GM18507 (cell line): ENCODE measurements at regions not wholly inside any gene's neighbourhood (a gene's known extent, or its start where the extent isn't known, plus 50 kb on each side); places are given as distances from the start of the nearest gene placed in this dataset.

Experiments used
- DNase-seq: peaks from one replicate; pipeline ENCODE4 v3.0.0; 2011; ENCODE audit warnings: low read depth; ENCODE audit not compliant: insufficient read length; ENCODE audit errors: extremely low spot score
- FAIRE-seq: peaks from 2 replicates; lab custom pipeline; 2011; peaks lifted over from hg19 to GRCh38; lab: Jason Lieb, UNC

DNA sequence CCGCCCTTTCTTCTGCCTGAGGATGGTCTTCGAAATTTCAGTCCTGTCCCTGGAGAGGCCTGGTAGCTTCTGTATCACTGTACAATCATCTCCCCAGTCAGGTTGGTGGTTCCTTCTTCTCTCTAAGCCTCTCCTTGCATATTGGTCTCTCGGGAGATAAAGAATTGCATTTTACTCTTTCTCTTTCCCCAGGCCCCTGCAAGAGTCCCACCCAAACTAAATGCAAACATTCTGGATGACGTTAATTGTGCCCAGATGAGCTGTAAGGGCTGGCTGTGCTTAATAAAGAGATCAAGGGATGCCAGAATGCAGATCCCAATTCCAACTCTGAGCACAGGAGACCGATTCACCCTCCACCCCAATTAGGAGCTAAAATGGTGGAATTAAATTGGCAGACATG is 835.4 kb upstream of the TMEM132C start:
- FAIRE-seq (no peak), DNase-seq (no peak)

DNA sequence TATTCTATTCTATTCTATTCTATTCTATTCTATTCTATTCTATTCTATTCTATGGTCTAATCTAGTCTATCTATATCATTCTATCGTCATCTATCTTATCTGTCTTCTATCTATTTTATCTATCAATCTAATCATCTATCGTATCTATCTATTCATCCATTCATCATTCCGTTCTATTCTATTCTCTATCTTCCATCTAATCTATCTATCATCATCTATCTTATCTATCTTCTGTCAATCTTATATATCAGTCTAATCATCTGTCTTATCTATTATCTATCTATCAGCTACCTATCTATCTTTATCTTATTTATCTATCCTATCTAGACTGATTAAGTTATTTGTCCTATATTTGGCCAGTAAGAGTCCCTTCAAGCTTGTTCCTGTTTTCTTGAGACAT is 831.5 kb upstream of the TMEM132C start:
- DNase-seq (no peak), FAIRE-seq (no peak)

DNA sequence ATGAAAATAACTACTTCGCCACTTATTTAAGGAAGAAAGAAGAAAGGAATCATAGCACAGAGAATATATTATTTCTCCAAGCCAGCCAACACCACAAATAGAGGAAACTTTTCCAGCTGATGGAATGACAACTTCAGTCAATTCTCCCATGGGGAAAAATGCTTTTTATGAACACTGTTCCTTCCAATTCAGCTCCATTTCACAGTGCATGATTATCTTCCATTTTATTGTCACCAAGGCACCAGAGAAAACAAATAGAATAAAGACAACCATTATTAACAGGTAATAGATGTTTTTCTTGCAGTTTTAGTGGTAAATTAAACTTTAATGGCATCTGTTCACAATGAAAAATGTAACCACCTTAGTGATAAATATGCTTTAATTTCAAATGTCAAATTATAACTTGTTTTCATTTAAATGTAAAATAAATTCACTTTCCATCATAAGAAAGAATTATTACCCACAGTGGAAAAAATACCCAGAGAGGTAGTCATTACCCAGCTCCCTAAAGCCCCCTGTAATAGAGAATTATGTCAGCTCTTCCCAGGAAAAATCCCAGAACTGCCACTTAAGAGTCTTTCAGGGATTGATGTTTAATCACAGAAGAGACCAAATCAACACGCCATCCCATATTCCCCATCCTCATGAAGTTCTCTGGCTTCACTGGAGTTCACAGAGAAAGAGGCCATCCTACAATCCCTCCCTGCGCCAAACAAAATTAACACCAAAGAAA is 828.3 kb upstream of the TMEM132C start:
- DNase-seq (no peak), FAIRE-seq (no peak)

DNA sequence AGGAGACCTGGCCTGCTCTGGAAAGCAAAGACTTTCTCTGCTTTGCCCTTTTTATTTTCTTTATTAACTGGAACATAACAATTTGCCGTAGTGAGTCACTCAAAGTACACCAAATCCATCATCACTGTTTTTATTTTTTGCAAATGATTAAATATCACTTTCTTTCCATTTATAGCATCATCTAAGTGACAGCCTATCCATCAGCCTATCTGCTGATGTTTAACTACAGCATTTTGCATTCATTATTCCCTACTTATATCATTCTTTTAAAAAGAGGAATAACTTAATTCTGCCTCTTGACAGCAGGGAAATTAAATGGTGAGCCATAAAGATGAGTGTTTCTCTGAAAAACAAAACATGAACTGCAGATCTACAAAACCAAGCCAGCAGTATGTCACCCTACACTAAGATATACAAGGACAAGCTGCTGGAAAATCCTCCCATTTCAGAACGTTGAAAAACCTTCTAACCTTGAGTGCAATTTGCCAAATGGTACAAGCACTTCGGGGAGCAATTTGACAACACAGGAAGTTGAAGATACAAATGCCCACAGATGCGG is 821.3 kb upstream of the TMEM132C start:
- no peak for DNase-seq
- no peak for FAIRE-seq

DNA sequence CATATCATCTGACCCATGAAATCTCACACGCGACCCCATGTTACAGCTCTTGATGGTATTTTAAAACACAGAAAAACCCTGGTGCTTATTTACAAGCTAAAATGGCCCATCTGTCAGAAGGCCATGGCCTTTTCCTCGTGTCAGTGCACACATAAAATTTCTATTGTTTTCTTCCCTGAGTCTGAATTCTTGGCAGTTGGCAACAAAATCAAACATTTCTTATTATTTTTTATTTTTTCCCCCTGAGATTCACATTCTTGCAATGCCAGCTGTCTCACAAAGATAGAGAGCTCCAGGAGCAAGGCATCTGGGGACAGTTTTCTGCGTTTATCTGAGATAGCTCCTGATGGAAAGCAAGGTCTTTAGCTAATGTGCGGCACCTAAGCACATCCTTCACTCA is 818.1 kb upstream of the TMEM132C start:
- FAIRE-seq: no peak
- DNase-seq: no peak

DNA sequence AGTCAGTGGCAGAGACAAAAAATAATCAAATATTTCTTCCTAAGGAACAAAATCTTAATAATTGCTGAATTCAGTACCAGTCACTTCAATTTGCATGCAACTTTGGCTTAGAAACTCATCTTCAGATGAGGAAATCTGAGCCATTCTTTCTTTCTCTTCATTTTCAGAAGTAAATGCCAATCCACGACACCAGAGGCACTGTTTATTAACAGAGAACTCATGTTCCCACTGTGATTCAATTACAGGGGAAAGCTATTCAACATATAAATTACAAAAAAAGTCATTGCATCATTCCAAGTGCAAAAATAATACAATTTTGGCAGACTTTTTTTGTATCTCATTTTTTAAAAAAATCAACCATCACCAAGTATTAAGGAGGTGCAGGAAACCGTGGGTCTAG is 816.1 kb upstream of the TMEM132C start:
- no peak for FAIRE-seq
- DNase-seq: no peak

DNA sequence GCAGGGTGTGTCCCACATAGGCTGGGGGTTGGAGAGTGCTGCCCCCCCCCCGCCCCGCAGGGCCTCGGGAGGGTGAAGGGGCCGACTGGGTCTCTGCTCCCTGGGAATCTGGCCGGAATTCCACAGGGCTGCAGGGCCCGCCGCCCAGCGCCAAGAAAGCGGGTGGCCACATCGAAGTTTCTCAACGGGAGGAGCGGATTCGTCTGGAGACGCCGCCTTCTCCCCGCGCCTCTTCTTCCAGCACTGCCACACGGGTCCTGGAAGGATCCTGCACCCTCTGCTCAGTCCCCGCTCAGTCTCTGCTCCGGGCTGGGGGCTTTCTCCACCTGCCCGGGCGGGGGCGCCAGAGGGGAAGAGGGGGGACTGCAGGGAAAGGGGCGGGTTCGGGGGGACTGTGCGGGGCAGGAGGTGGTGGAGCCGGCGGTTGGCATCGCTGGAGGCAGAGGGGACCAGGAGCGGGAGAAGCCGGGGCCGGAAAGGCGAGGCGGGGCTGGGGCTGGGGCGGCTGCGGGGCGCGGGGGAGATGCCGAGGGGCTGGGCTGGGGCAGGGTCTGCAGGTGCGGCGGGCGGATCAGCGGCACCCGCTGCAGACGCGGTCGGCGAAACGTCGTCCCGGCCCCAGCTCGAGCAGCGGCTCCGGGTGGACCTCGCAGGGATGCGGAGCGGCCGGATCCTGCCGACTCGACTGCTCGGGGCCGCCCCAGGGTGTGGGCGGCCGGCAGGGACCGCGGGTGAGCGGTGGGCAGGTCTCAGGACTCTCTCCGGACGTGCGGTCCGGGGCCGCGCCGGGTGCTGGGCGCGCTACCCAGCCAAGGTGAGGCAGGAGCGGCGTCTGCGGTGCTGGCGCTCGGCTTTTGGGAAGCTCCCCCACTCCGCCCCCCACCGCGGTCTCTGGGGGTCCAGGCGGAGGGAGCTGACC is 811.4 kb upstream of the TMEM132C start:
- no peak for DNase-seq
- FAIRE-seq: no peak

DNA sequence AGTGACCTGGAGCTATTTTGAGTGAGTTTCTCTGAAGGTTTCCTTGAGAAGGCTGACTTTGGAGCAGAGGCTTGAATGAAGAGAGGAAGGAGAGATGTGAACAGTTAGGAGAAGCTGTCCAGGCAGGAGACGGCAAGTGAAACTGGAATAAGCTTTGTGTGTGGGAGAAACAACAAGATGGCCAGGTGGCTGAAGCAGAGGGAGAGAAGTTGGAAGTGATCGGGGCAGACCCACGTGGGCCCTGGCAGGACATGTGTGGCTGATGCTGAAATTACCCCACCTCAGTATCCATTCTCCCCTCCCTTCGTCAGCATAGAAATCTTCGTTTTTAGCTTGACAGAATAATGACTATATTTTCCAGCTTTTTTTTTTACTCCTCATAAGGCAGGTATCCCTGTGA is 809.2 kb upstream of the TMEM132C start:
- FAIRE-seq (no peak), DNase-seq (no peak)

DNA sequence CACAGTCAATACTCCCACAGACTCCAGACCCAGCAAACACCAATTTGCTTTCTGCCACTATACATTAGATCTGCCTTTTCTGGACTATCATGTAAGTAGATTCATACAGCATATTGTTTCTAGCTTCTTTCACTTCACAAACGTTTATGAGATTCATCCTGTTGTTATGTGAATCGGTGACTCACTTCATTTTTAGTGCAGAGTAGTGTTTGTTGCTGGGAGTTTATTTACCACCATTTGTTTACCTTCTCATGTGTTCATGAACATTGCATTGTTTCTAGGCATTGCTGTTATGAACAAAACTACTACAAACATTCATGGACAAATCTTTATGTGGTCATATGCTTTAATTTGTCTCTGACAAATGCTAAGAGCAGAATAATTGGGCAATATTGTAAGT is 807.8 kb upstream of the TMEM132C start:
- DNase-seq (no peak), FAIRE-seq (no peak)

DNA sequence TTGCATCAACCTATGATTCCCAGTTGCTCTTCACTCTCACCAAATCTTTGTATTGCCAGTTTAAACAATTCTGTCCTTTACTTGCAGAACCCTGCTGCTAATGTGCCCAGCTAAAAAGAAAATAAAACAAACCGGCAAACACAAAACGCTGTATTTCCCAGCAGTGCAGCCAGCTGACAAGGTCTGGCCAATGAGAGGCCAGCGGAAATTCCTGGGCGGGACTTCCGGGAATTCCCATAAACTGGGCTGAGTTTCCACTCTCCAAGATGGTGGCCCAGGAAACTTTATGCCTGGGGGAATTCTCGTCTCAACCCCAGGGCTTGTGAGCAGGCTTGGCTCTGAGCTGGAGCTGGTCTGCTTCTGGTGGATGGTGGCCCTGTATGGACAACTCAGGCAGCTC is 807.3 kb upstream of the TMEM132C start:
- no peak for DNase-seq
- no peak for FAIRE-seq

DNA sequence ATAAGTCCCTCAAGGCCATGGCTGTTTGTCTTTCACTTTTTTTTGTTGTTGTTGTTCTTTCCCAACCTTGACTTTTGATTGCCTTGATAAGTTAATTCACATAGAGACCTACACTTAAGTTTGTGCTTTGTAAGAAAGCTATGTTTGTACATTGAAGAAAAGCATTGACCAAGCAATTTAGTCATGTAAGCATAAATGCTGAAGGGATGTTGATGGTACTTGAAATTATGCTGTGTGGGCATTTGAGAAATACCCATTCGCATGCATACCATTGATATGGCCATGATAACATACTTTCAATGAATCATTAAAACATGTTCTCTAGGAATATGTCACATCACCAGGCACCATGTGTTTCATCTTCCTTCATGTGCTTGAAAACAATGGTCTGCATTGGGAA is 803.7 kb upstream of the TMEM132C start:
- DNase-seq (no peak), FAIRE-seq (no peak)

DNA sequence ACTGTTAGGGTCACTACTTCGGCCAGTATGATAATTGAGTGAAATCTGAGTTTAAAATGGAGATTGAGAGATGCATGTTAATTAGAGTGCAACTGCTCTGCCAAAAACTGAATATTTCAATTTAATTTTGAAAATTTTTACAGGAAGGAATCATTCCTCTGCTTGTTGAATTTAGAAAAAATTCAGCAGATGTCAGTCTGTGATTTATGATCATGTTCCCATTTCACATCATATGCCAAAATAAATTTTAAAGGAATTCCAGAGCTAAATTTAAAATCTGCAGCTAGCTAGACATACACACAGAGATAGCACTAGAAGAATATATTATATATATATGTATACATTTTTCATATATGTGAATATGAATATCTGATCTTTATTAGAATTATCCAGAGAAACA is 797.6 kb upstream of the TMEM132C start:
- DNase-seq: no peak

DNA sequence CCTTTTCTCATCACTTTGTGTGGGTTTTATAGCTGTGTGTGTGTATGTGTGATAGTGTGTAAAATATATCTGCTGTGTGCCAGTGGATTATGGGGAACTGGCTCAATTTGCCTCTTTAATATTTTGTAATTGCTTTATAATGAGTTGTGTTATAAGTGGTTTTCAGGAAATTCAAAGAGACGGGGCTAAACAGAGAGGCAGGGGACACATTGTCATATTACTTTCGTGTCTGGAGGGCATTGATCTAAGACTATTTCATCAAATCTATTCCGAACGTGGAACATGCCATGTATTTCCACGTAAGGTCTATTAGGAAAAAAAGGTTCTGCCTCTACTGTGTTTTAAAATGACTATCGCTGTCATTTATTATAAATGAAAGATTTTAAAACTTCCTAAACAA is 793.2 kb upstream of the TMEM132C start:
- FAIRE-seq: no peak
- no peak for DNase-seq

More for the DNA sequence above, 797.6 kb upstream of the TMEM132C start:
- no peak for FAIRE-seq

DNA sequence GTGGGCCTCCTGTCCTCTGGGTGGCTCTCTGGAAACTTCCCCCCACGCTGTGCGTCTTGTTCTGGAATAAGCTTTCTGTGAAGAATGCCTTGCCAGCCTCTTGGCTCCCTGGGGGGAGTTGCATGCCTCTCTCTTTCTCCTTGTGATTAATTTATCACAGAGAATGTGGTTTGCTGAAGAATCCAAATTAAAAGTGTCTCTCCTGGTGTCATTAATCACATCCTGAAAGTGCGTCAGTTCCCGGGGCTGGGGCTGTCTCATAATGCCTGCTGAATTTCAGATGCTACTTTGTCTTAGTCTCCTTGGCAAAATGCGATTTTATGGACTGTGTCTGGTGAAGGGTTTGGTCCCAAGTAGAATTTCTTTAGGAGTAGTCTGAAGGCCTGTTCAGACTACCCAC is 787.7 kb upstream of the TMEM132C start:
- FAIRE-seq (no peak), DNase-seq (no peak)

DNA sequence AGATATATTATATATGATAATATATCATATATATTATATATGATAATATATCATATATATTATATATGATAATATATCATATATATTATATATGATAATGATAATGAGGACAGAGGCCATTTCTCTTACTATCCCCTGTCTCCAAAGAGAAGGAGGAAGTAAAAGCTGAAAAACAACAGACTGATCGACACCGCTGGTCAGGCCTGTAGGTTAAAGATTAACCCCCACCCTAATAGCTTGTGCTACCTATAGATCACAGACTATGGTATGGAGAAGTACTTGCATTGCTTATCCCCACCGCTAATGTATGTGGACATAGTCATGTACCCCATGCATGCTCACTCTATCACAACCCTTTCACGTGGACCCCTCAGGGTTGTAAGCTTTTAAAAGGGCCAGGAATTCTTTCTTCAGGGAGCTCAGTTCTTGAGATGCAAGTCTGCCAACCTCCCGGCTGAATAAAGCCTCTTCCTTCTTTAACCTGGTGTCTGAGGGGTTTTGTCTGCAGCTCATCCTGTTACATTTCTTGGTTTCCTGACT is 786.1 kb upstream of the TMEM132C start:
- no peak for DNase-seq
- no peak for FAIRE-seq

DNA sequence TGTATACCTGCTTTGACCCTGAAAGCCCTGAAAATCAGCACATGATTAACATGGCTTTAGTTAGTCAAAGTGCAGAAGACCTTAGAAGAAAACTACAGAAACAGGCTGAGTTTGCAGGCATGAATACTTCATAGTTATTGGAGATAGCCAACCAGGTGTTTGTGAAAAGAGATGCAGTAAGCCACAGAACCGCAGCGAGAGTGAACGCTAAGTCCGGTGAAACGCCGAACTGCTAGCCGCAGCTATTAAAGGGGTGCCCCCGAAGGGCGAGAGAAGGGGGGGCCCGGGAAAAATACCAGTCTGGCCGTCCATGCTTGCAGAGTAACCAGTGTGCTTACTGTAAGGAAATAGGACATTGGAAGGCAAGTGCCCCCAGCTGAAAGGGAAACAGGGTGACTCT is 784.0 kb upstream of the TMEM132C start:
- DNase-seq (no peak), FAIRE-seq (no peak)

DNA sequence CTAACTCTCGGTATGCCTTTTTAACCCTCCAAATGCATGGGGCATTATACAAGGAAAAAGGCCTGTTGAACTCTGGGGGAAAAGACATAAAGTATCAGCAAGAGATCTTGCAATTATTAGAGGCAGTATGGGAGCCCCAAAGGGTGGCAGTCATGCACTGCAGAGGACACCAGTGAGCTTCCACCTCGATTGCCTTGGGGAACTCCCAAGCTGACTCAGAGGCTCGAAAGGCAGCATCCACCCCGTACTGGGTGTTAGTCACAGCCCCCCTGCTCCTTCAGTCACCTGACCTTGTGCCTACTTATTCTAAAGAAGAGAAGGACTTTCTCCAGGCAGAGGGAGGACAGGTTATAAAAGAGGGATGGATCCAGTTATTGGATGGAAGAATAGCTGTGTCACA is 781.4 kb upstream of the TMEM132C start:
- DNase-seq: no peak

DNA sequence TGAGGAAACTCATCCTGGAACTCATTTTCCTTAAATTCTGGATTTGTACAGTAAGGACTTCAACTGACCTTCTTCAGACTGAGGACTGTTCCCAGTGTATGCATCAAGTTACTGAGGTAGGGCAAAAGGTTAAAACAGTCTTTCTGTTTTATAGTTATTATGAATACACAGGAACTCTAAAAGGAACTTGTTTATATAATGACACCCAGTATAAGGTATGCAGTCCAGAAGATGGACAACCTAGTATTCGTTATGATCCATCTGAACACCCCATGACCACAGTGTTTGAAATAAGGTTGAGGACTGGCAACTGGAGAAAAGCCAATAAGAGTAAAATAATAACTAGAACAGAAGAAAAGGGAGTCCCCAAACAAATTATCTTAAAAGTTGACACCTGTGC is 779.9 kb upstream of the TMEM132C start:
- no peak for FAIRE-seq
- no peak for DNase-seq

More for the DNA sequence above, 781.4 kb upstream of the TMEM132C start:
- no peak for FAIRE-seq

DNA sequence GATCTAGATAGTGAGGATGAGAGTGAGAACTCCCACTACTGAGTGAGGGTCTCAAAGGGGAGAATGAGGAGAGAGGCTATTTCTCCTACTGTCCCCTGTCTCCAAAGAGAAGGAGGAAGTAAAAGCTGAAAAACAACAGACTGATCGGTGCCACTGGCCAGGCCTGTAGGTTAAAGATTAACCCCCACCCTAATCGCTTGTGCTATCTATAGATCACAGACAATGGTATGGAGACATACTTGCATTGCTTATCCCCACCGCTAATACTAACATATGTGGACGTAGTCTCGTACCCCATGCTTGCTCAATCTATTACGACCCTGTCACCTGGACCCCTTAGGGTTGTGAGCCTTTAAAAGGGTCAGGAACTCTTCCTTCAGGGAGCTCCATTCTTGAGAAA is 777.9 kb upstream of the TMEM132C start:
- no peak for DNase-seq
- no peak for FAIRE-seq
